Caco-2 (cell line): ENCODE measurements at regions not wholly inside any gene's neighbourhood (a gene's known extent, or its start where the extent isn't known, plus 50 kb on each side); places are given as distances from the start of the nearest gene placed in this dataset.

Experiments
- BruUV-seq: library from RNA; stranded (reverse); fragments of 400-500 nt; replicated peaks from 2 replicates; lab custom pipeline; 2021; lab: Mats Ljungman, UMichigan
- CTCF ChIA-PET: fragments of 300-600 bp; sonication (Branson Sonifier 250); formaldehyde crosslinking; loops from one replicate; lab custom pipeline; 2022; ENCODE audit warnings: antibody characterized with exemption; lab: Charles Lee
- POLR2A ChIA-PET: fragments of 300-600 bp; sonication (Branson Sonifier 250); formaldehyde crosslinking; loops from one replicate; lab custom pipeline; 2022; ENCODE audit warnings: antibody characterized with exemption; lab: Charles Lee
- DNase-seq, 2 experiments: peaks; one replicate each; pipeline versions ENCODE4 v3.0.0 to v3.0.0-alpha.2; 2020 to 2022
- H3K27me3 ChIP-seq: replicated peaks from 2 replicates; pipeline ENCODE4 v1.6.0; 2011; ENCODE audit warnings: low read length; ENCODE audit not compliant: control insufficient read depth, insufficient read depth
- H3K36me3 ChIP-seq: 2 replicates; pipeline ENCODE4 v1.5.1; 2011; ENCODE audit warnings: low read length; ENCODE audit not compliant: control insufficient read depth, insufficient read depth
- H3K4me1 ChIP-seq: fragments of 250-450 bp; sonication (Bioruptor Pico); 2 replicates; pipeline ENCODE4 v1.5.1; 2020; ENCODE audit warnings: mild to moderate bottlenecking
- H3K4me3 ChIP-seq: 2 replicates; pipeline ENCODE4 v1.5.1; 2011; ENCODE audit warnings: low read depth, mild to moderate bottlenecking, control low read depth, low read length
- H3K9me3 ChIP-seq: fragments of 250-450 bp; sonication (Bioruptor Pico); 2 replicates; pipeline ENCODE4 v1.5.1; 2020; ENCODE audit warnings: mild to moderate bottlenecking, moderate library complexity
- H3K27ac Mint-ChIP-seq: one replicate; pipeline ENCODE4 v1.8.0; 2022; ENCODE audit warnings: mixed read lengths; ENCODE audit not compliant: unreplicated experiment
- H3K27me3 Mint-ChIP-seq: one replicate; pipeline ENCODE4 v1.8.0; 2022; ENCODE audit warnings: mixed read lengths; ENCODE audit not compliant: insufficient read depth, unreplicated experiment
- H3K36me3 Mint-ChIP-seq: one replicate; pipeline ENCODE4 v1.8.0; 2022; ENCODE audit warnings: mild to moderate bottlenecking, mixed read lengths; ENCODE audit not compliant: insufficient read depth, unreplicated experiment
- H3K4me1 Mint-ChIP-seq: one replicate; pipeline ENCODE4 v1.8.0; 2022; ENCODE audit warnings: low read depth, mixed read lengths; ENCODE audit not compliant: unreplicated experiment
- H3K4me3 Mint-ChIP-seq: one replicate; pipeline ENCODE4 v1.8.0; 2022; ENCODE audit warnings: mild to moderate bottlenecking, moderate library complexity, mixed read lengths; ENCODE audit not compliant: unreplicated experiment
- H3K9me3 Mint-ChIP-seq: one replicate; pipeline ENCODE4 v1.8.0; 2022; ENCODE audit warnings: mixed read lengths; ENCODE audit not compliant: unreplicated experiment
- intact Hi-C: fragments of 100-400 bp; cut with micrococcal nuclease; formaldehyde crosslinking; loops from one replicate; pipeline ENCODE4 v1.10.0; 2022; ENCODE audit not compliant: unreplicated experiment
- TF ChIP-seq, protein P1 (sequence below), 2 experiments: fragments of 200-600 bp in 1 of 2; IDR thresholded peaks; 1 replicate in 1 of 2; 2 replicates in 1 of 2; pipeline versions ENCODE4 v1.5.1 to v1.8.0; 2011 to 2022; ENCODE audit warnings: antibody characterized with exemption in 1 of 2, control low read depth in 1 of 2, inconsistent platforms in 1 of 2, low read depth in 1 of 2, low read length in 1 of 2, mild to moderate bottlenecking in 1 of 2, moderate library complexity in 1 of 2; ENCODE audit not compliant: insufficient read depth in 1 of 2, severe bottlenecking in 1 of 2, unreplicated experiment in 1 of 2

DNA sequence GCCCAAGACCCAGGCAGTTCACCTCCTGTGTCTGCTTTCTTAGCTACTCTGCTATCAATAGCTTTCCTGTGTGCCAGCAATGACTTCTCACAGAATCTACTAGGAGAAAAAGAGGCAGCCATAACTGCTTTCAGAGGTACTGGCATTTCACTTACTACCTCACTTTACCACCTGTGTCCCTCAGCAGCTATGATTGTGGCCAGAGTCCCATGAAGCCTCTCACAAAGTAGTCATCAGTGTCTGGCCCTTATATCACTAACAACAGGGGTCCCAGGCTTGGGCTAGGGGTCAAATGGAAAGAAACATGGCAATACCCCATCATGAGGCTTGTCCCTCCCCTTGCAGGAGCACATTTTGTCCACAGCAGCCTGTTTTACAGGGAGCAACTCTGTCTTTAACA lies 62.7 kb upstream of the EPS8L3 start:
- H3K27me3 Mint-ChIP-seq = no peaks in the 10 kb centered on the region
- peaks cover 6% of the 10 kb centered on the region for H3K36me3 Mint-ChIP-seq
- peaks cover 21% of the 10 kb centered on the region for H3K4me1 Mint-ChIP-seq
- CTCF ChIA-PET = interaction anchor here (0.6 kb wide), 1 partner anchor 97 kb away, joined by 3 read pairs; no protein-coding TSS in a partner anchor
- BruUV-seq = no TSS peak
- POLR2A ChIA-PET = no interaction called here
- H3K4me3 Mint-ChIP-seq = no peak overlapping the region
- no peaks in the 10 kb centered on the region for H3K9me3 Mint-ChIP-seq
- DNase-seq = no peak
- H3K36me3 ChIP-seq = no peaks in the 10 kb centered on the region
- H3K27me3 ChIP-seq = no peaks in the 10 kb centered on the region
- no peaks in the 10 kb centered on the region for H3K9me3 ChIP-seq
- intact Hi-C loops = no loop called here
- H3K27ac Mint-ChIP-seq = no peak overlapping the region
- TF ChIP-seq, protein P1, sequence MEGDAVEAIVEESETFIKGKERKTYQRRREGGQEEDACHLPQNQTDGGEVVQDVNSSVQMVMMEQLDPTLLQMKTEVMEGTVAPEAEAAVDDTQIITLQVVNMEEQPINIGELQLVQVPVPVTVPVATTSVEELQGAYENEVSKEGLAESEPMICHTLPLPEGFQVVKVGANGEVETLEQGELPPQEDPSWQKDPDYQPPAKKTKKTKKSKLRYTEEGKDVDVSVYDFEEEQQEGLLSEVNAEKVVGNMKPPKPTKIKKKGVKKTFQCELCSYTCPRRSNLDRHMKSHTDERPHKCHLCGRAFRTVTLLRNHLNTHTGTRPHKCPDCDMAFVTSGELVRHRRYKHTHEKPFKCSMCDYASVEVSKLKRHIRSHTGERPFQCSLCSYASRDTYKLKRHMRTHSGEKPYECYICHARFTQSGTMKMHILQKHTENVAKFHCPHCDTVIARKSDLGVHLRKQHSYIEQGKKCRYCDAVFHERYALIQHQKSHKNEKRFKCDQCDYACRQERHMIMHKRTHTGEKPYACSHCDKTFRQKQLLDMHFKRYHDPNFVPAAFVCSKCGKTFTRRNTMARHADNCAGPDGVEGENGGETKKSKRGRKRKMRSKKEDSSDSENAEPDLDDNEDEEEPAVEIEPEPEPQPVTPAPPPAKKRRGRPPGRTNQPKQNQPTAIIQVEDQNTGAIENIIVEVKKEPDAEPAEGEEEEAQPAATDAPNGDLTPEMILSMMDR (IDR thresholded peaks at IDR 0.05; ENCODE audit: insufficient read depth in 1 of 2, low read depth in 1 of 2, low read length in 1 of 2, severe bottlenecking in 1 of 2, unreplicated experiment in 1 of 2) = no peak
- peaks cover 10% of the 10 kb centered on the region for H3K4me1 ChIP-seq
- no peak overlapping the region for H3K4me3 ChIP-seq

DNA sequence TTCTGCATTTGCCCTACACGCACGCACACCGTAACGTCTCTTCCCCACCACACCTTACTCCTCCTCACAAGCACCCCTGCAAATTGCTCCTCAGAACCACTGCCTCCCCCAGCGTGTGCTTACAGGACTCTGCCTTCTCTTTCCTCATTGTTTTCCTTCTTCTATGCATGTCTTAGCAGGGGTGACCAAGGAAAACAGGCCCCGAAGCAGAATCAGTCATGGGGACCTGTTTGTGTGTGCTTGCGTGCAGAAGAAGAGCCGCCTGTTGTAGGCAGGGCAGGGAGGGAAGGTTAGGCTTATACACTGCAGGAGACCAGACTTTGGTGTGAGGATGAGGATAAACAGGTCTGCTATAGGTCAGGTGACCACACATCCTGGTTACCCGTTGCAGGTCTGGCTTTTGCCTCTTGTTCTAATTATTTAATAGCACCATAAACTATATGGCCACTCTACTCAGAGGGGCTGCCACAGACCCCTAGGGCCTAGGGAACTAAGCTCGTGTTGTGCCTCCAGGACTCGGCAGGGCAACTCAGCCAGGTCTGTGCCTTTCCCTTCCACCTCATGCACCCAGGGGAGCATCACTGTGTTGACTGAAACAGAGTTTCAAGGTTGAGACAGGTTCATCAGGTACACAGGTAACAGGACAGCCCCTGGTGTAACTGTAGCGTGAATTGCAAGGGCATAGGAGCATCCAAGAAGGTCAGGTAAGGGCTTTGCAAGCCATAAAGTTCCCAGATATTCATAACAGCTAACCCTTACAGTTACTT lies 60.8 kb upstream of the EPS8L3 start:
- no peaks in the 10 kb centered on the region for H3K36me3 ChIP-seq
- H3K4me1 ChIP-seq = peaks cover 10% of the 10 kb centered on the region
- no peaks in the 10 kb centered on the region for H3K27me3 Mint-ChIP-seq
- TF ChIP-seq, protein P1 (IDR thresholded peaks at IDR 0.05; ENCODE audit: insufficient read depth in 1 of 2, low read depth in 1 of 2, low read length in 1 of 2, severe bottlenecking in 1 of 2, unreplicated experiment in 1 of 2) = no peak
- peaks cover 6% of the 10 kb centered on the region for H3K36me3 Mint-ChIP-seq
- H3K9me3 ChIP-seq = no peaks in the 10 kb centered on the region
- no peak for DNase-seq
- ChIA-PET POLR2A (no interaction called here), CTCF (interaction anchor here (0.6 kb wide), 1 partner anchor 640 kb away, joined by 5 read pairs; no protein-coding TSS in a partner anchor)
- no TSS peak for BruUV-seq
- intact Hi-C loops = no loop called here
- peaks cover 21% of the 10 kb centered on the region for H3K4me1 Mint-ChIP-seq
- no peaks in the 10 kb centered on the region for H3K9me3 Mint-ChIP-seq
- H3K27me3 ChIP-seq = no peaks in the 10 kb centered on the region
- H3K27ac Mint-ChIP-seq = peak overlapping the region; percentile 54
- no peak overlapping the region for H3K4me3 ChIP-seq
- no peak overlapping the region for H3K4me3 Mint-ChIP-seq

DNA sequence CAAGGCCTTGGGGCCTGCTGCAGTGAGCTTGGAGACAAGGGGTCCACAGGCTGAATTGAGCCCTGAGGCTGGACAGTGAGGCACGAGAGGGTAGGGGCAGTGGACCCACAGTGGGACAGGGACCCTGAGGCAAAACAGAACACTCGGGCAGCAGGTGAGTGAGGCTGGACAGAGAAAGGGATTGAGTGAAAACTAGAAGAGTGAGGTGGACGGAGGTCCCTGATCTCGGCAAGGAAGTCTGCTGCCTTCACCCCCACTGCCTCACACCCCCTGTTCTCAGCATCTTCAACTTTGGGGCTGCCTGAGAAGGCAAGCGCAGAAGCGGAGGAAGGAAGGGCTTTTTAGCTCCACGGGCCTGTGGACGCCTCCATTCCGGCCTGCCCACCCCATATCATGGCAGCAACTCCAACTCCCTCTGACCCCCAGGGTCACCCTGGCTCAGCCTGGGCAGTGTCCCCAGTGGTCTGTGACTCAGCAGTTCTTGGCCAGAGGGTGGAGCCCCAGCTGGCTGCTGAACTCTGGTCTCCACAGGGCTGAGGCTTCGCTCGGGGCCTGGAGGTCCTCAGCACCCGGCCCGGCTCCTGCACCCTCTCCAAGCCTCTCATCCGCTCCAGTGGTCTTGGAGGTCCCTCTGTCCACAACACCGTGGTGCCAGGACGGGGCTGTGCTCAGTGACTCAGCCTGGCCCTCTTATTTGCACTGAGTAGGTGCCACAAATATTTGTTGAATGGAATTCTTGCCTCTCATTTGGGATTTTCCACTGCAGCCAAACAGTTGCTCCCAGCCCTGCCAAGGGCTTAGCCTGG lies 60.0 kb upstream of the EPS8L3 start:
- H3K36me3 ChIP-seq = no peaks in the 10 kb centered on the region
- Mint-ChIP-seq H3K4me1 (peaks cover 21% of the 10 kb centered on the region), H3K27me3 (no peaks in the 10 kb centered on the region), H3K27ac (peak overlapping the region; percentile 54), H3K36me3 (peaks cover 6% of the 10 kb centered on the region), H3K9me3 (no peaks in the 10 kb centered on the region), H3K4me3 (no peak overlapping the region)
- no peak overlapping the region for H3K4me3 ChIP-seq
- H3K4me1 ChIP-seq = peaks cover 10% of the 10 kb centered on the region
- no peaks in the 10 kb centered on the region for H3K9me3 ChIP-seq
- intact Hi-C loops = no loop called here
- POLR2A ChIA-PET = no interaction called here
- BruUV-seq = no TSS peak
- DNase-seq = peak in 1 of 2 experiments; percentile 16
- H3K27me3 ChIP-seq = no peaks in the 10 kb centered on the region
- CTCF ChIA-PET = no interaction called here
- TF ChIP-seq, protein P1 (IDR thresholded peaks at IDR 0.05; ENCODE audit: insufficient read depth in 1 of 2, low read depth in 1 of 2, low read length in 1 of 2, severe bottlenecking in 1 of 2, unreplicated experiment in 1 of 2) = peak in 1 of 2 experiments; percentile 12
